ENCODE measurements at regions not wholly inside any gene's neighbourhood (a gene's known extent, or its start where the extent isn't known, plus 50 kb on each side); places are given as distances from the start of the nearest gene placed in this dataset.
"Not testable (repeated sequence)": the region's sequence is repeated elsewhere in the genome, so short reads cannot be mapped to it uniquely, and the experiment has no call there.

DNA sequence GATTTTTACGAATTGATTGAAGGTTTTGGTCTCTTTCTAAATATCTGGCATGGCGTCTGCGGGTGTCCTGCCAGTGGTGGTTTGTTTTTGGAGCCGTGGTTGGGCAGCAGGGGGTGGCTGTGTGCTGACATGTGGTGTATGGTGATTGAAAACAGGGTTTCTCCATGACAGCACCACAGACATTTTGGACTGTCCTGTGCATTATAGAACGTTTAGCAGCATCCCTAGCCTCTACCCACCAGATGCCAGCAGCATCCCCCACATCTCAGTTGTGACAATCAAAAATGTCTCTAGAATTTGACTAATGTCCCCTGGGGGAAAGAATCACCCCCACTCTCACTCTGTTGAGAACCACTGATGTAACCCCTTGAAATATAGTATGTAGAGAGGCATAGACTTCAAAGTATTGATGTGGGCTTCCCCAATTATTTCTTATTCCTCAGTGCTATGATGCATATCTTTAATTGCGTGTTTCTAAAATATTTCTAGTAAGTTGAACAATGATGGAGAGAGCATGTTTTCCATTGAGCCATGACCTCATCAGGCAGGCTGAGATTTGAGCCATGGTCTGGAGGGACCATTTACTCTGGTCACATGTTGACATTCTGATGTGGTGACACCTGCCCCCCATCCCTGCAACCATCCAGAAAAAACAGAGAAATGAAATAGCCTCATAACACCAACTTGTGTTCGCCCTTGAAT lies 77.4 kb upstream of the MID1 start:
- Histone ChIP-seq H3K9me3 (replicated peaks; ENCODE audit: insufficient read depth, low read length) (no peaks in the 10 kb centered on the region), H3K79me2 (ENCODE audit: low read length) (no peaks in the 10 kb centered on the region), H3K27me3 (replicated peaks; ENCODE audit: insufficient read depth, low read length) (no peaks in the 10 kb centered on the region), H3F3A (ENCODE audit: insufficient read depth, low read length) (no peaks in the 10 kb centered on the region), H2AFZ (ENCODE audit: low read length) (no peak overlapping the region), H3K9ac (ENCODE audit: low read length) (no peak overlapping the region), H3K27ac (ENCODE audit: low read length) (no peak overlapping the region), H3K4me1 (ENCODE audit: low read length) (no peaks in the 10 kb centered on the region), H3K36me3 (replicated peaks; ENCODE audit: insufficient read depth, low read length) (no peaks in the 10 kb centered on the region), H3K9me2 (replicated peaks; ENCODE audit: insufficient read depth, low read length) (no peaks in the 10 kb centered on the region), H3K4me2 (ENCODE audit: low read depth, low read length) (no peak overlapping the region), H3K4me3 (ENCODE audit: low read length) (no peak overlapping the region), H4K20me1 (ENCODE audit: insufficient read depth, low read length) (no peaks in the 10 kb centered on the region)
- DNase-seq = no peak
- TF ChIP-seq EZH2 (optimal IDR thresholded peaks at IDR 0.05; ENCODE audit: low read depth, low read length) (no peak), CTCF (IDR thresholded peaks at IDR 0.05; ENCODE audit: low read length) (no peak), EZH2phosphoT487 (IDR thresholded peaks at IDR 0.05; ENCODE audit: low read length) (no peak)

DNA sequence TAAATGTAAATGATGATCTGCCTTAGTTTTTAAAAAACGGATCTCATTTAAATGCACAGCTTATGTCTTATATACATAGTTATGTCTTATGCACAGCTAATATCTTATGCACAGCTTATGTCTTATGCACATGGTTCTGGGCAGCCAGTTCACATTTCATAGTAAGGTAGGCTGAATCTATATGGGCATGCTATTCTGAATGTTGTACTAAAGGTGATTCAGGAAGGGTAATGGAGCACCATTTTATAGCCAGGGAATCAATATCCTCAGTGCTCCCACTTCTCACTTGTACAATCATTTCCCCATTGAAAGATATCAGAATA lies 77.9 kb upstream of the MID1 start:
- no peaks in the 10 kb centered on the region for H3K27me3 ChIP-seq (replicated peaks; ENCODE audit: insufficient read depth, low read length)
- H3K9me3 ChIP-seq (replicated peaks; ENCODE audit: insufficient read depth, low read length) = no peaks in the 10 kb centered on the region
- H3K4me1 ChIP-seq (ENCODE audit: low read length) = no peaks in the 10 kb centered on the region
- H2AFZ ChIP-seq (ENCODE audit: low read length) = no peak overlapping the region
- H3K9ac ChIP-seq (ENCODE audit: low read length) = no peak overlapping the region
- TF ChIP-seq CTCF (IDR thresholded peaks at IDR 0.05; ENCODE audit: low read length) (no peak), EZH2 (optimal IDR thresholded peaks at IDR 0.05; ENCODE audit: low read depth, low read length) (no peak), EZH2phosphoT487 (IDR thresholded peaks at IDR 0.05; ENCODE audit: low read length) (no peak)
- H3K79me2 ChIP-seq (ENCODE audit: low read length) = no peaks in the 10 kb centered on the region
- H3K9me2 ChIP-seq (replicated peaks; ENCODE audit: insufficient read depth, low read length) = no peaks in the 10 kb centered on the region
- H3K27ac ChIP-seq (ENCODE audit: low read length) = no peak overlapping the region
- no peak for DNase-seq
- H3K4me3 ChIP-seq (ENCODE audit: low read length) = no peak overlapping the region
- no peak overlapping the region for H3K4me2 ChIP-seq (ENCODE audit: low read depth, low read length)
- no peaks in the 10 kb centered on the region for H4K20me1 ChIP-seq (ENCODE audit: insufficient read depth, low read length)
- H3F3A ChIP-seq (ENCODE audit: insufficient read depth, low read length) = no peaks in the 10 kb centered on the region
- no peaks in the 10 kb centered on the region for H3K36me3 ChIP-seq (replicated peaks; ENCODE audit: insufficient read depth, low read length)

DNA sequence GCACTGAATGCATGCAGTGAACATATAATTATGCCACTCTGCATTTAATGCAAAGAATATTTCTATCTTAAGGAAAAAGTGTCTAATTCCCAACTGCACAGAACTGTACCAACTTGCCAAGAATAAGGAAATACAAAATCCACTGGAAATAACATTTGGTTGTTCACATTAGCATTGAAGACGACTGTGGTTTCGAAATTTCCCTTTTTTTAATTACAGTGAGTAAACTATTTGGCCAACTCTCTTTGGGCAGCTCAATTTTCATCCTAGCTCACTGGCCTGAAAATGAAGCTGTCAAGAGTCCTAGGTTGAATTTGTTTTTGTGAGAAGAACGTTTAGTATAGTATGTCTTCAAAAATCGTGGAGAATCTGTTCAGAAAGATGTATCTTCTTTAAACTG lies 81.6 kb upstream of the MID1 start:
- H3K36me3 ChIP-seq (replicated peaks; ENCODE audit: insufficient read depth, low read length) = no peaks in the 10 kb centered on the region
- no peak overlapping the region for H3K9ac ChIP-seq (ENCODE audit: low read length)
- no peaks in the 10 kb centered on the region for H3K9me3 ChIP-seq (replicated peaks; ENCODE audit: insufficient read depth, low read length)
- DNase-seq = no peak
- no peak overlapping the region for H3K27ac ChIP-seq (ENCODE audit: low read length)
- H3K9me2 ChIP-seq (replicated peaks; ENCODE audit: insufficient read depth, low read length) = no peaks in the 10 kb centered on the region
- no peaks in the 10 kb centered on the region for H3K79me2 ChIP-seq (ENCODE audit: low read length)
- no peak overlapping the region for H3K4me2 ChIP-seq (ENCODE audit: low read depth, low read length)
- no peaks in the 10 kb centered on the region for H3K27me3 ChIP-seq (replicated peaks; ENCODE audit: insufficient read depth, low read length)
- H3K4me3 ChIP-seq (ENCODE audit: low read length) = no peak overlapping the region
- no peaks in the 10 kb centered on the region for H3K4me1 ChIP-seq (ENCODE audit: low read length)
- no peak overlapping the region for H2AFZ ChIP-seq (ENCODE audit: low read length)
- no peak for TF ChIP-seq EZH2phosphoT487 (IDR thresholded peaks at IDR 0.05; ENCODE audit: low read length)
- no peak for TF ChIP-seq EZH2 (optimal IDR thresholded peaks at IDR 0.05; ENCODE audit: low read depth, low read length)
- no peak for TF ChIP-seq CTCF (IDR thresholded peaks at IDR 0.05; ENCODE audit: low read length)
- H4K20me1 ChIP-seq (ENCODE audit: insufficient read depth, low read length) = no peaks in the 10 kb centered on the region
- H3F3A ChIP-seq (ENCODE audit: insufficient read depth, low read length) = no peaks in the 10 kb centered on the region

GRCh38 chrX:10706342-10706741 lies 86.0 kb upstream of the MID1 start:
- not testable (repeated sequence) for H3K27me3 ChIP-seq (replicated peaks; ENCODE audit: insufficient read depth, low read length); DNase-seq; H3K79me2 ChIP-seq (ENCODE audit: low read length); H3K9me2 ChIP-seq (replicated peaks; ENCODE audit: insufficient read depth, low read length); H3F3A ChIP-seq (ENCODE audit: insufficient read depth, low read length); H3K9ac ChIP-seq (ENCODE audit: low read length); H3K9me3 ChIP-seq (replicated peaks; ENCODE audit: insufficient read depth, low read length); H3K4me3 ChIP-seq (ENCODE audit: low read length); H3K36me3 ChIP-seq (replicated peaks; ENCODE audit: insufficient read depth, low read length); H3K27ac ChIP-seq (ENCODE audit: low read length); H3K4me1 ChIP-seq (ENCODE audit: low read length); H3K4me2 ChIP-seq (ENCODE audit: low read depth, low read length); H2AFZ ChIP-seq (ENCODE audit: low read length); H4K20me1 ChIP-seq (ENCODE audit: insufficient read depth, low read length)
